GM12874 (cell line): ENCODE measurements at regions not wholly inside any gene's neighbourhood (a gene's known extent, or its start where the extent isn't known, plus 50 kb on each side); places are given as distances from the start of the nearest gene placed in this dataset.

Source experiments
- TF ChIP-seq, protein P1 (sequence below): IDR thresholded peaks from 2 replicates; pipeline ENCODE4 v1.5.1; 2011; ENCODE audit warnings: low read depth, mild to moderate bottlenecking, control low read depth, low read length, moderate library complexity; ENCODE audit not compliant: insufficient read depth

- TF ChIP-seq, protein P1, sequence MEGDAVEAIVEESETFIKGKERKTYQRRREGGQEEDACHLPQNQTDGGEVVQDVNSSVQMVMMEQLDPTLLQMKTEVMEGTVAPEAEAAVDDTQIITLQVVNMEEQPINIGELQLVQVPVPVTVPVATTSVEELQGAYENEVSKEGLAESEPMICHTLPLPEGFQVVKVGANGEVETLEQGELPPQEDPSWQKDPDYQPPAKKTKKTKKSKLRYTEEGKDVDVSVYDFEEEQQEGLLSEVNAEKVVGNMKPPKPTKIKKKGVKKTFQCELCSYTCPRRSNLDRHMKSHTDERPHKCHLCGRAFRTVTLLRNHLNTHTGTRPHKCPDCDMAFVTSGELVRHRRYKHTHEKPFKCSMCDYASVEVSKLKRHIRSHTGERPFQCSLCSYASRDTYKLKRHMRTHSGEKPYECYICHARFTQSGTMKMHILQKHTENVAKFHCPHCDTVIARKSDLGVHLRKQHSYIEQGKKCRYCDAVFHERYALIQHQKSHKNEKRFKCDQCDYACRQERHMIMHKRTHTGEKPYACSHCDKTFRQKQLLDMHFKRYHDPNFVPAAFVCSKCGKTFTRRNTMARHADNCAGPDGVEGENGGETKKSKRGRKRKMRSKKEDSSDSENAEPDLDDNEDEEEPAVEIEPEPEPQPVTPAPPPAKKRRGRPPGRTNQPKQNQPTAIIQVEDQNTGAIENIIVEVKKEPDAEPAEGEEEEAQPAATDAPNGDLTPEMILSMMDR: no peak
Observed at GRCh38 chr5:93017376-93017775, 563.6 kb downstream of the NR2F1-AS1 start.

GRCh38 chr5:93010616-93011015, 570.4 kb downstream of the NR2F1-AS1 start:
- TF ChIP-seq, protein P1: no peak

DNA sequence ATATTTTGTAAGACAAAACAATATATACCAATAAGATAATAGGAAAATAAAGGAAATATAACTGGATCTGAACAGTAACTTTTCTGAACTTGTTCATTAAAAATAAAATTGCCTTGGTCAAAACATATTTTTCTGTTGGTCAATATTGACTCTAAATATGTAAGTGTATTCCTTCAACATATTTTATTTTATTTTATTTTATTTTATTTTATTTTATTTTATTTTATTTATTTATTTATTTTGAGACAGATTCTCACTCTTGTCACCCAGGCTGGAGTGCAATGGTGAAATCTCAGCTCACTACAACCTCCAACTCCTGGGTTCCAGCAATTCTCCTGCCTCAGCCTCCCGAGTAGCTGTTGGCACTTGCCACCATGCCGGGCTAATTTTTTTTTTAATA, 571.0 kb downstream of the NR2F1-AS1 start:
- TF ChIP-seq, protein P1: no peak

DNA sequence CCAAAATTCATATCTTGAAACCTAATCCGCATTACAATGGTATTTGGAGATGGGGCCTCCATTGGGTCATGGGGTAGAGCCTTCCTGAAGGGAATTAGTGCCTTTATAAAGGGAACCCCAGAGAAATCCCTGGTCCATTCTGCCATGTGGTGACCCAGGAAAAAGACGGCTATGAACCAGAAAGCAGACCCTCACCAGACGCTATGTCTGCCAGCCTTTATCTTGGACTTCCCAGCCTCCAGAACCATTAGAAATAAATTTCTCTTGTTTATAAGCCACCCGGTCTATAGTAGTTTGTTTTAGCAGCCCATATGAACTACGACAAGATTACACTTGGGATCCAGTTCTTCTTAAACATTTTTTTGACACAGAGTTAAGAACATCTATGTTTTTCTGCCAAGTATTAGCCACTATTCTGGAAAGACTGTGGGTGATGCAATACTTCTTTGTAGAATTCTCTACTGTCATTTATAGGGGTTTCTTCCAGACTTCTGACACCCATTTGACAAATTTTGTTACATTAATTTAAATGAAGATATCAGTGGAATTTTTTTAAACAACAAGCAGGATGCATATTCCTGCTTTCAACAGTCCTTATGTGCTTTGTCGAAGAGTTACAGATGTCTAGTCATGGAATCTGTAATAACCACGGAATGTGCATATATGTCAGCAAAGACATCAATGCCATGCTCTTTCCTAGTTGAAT, 572.4 kb downstream of the NR2F1-AS1 start:
- TF ChIP-seq, protein P1: no peak

DNA sequence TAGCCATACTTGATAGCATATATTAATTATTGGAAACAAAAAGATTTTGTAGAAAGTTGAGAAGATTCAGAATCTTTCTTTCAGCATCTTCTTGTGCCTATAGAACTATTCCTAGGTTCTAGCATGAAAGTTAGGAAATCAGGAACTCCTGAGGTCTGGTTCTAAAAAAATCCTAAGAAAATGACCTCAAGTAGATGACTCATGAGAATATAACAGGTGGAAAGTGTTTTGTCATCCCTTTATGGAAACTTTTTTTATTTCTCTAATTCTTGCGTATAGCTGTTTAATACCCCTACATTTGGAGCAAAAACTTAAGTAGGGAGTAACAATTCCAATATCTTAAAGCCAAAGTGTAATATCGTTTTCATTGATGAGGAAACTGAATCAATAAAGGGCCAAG, 574.1 kb downstream of the NR2F1-AS1 start:
- TF ChIP-seq, protein P1: no peak

GRCh38 chr5:92998456-92998855, 582.6 kb downstream of the NR2F1-AS1 start:
- TF ChIP-seq, protein P1: no peak

DNA sequence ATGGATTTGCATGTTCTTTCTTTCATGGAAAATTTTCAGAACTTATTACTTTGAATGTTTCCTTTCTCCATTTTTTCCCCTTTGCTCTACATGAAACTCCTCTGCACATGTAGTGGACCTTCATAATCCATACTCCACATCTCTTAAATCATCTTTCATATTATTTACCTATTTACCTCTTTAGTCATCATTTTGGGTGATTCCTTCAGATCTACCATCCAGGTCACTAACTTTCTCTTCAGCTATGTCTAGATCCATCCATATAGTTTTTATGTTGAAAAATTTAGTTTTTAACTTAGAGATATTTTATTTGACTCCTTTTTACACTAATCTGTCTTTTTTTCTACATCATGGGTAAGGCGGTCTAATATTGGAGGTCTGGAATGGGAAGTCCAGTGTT, 586.6 kb downstream of the NR2F1-AS1 start:
- TF ChIP-seq, protein P1: no peak
